AG09319 (cell line): ENCODE measurements at regions not wholly inside any gene's neighbourhood (a gene's known extent, or its start where the extent isn't known, plus 50 kb on each side); places are given as distances from the start of the nearest gene placed in this dataset.

Experiments used
- DNase-seq: peaks from one replicate; pipeline ENCODE4 v3.0.0-alpha.2; 2010; ENCODE audit warnings: low read depth; ENCODE audit errors: extremely low read depth
- CTCF ChIP-seq: IDR thresholded peaks from 2 replicates; pipeline ENCODE4 v1.5.1; 2011; ENCODE audit warnings: low read depth, mild to moderate bottlenecking, inconsistent platforms, low read length, moderate library complexity

DNA sequence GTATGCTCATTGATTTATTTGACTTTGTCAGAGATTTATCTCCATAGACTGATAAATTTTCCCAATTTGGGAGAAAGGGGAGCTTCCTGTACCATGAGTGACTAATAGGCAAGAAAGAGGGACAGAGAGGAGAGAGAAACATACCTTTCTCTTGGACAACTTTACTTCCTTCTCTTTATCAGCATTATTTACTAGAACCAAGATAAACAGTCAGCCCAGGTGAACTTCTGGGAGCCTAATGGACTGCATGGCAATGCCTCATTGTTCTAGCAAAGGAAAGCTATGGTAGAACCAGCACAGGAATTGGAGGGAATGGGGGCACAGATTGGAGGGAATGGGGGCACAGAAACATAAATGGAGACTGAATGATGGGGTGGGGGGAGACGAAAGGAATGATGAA is 63.4 kb upstream of the STXBP6 start:
- no peak for TF ChIP-seq CTCF
- no peak for DNase-seq

GRCh38 chr14:25111061-25111601 is 61.2 kb upstream of the STXBP6 start:
- no peak for TF ChIP-seq CTCF
- DNase-seq, result peak; percentile 85

GRCh38 chr14:25110106-25110505 is 60.2 kb upstream of the STXBP6 start:
- no peak for TF ChIP-seq CTCF
- DNase-seq, result no peak

DNA sequence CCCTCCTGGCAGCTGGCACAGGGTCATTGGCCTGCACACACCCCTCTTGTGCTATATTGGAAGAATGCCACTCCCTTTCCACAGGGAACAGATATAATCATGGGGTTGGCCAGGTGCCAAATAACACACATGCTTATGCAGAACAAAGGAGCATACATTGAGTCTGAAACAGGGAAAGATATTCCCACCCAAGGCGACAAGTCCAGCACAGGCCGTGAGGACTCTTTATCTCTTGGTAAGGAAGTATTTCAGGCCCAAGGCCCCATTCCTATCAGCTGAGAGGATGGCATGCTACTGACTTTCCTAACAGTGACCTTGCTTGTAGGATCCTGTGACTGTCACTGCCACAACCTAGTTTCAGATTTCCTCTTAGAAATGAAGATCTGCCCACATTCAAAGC is 59.0 kb upstream of the STXBP6 start:
- DNase-seq, result no peak

GRCh38 chr14:25108291-25108690 is 58.3 kb upstream of the STXBP6 start:
- DNase-seq, result no peak
- no peak for TF ChIP-seq CTCF

More for the DNA sequence above, 59.0 kb upstream of the STXBP6 start:
- no peak for TF ChIP-seq CTCF

- no peak for TF ChIP-seq CTCF
- DNase-seq, result no peak
These were observed 53.9 kb upstream of the STXBP6 start for GRCh38 chr14:25103820-25104219.

GRCh38 chr14:25103271-25103670 is 53.3 kb upstream of the STXBP6 start:
- DNase-seq, result no peak

More at GRCh38 chr14:25103271-25103670, 53.3 kb upstream of the STXBP6 start:
- no peak for TF ChIP-seq CTCF
